ENCODE measurements at regions not wholly inside any gene's neighbourhood (a gene's known extent, or its start where the extent isn't known, plus 50 kb on each side); places are given as distances from the start of the nearest gene placed in this dataset.

- Histone ChIP-seq H3K36me3 (ENCODE audit: control insufficient read depth, insufficient read depth, low read length) (no peaks in the 10 kb centered on the region), H3K9me3 (ENCODE audit: control insufficient read depth, insufficient read depth, low read depth, low read length) (peaks cover 6% of the 10 kb centered on the region; the same call in 1 of the 2 replicates), H3K4me1 (ENCODE audit: control insufficient read depth, insufficient read depth, low read length) (no peaks in the 10 kb centered on the region), H3K4me3 (ENCODE audit: low read depth in 2 of 2, low read length in 2 of 2) (no peak overlapping the region), H3K27ac (ENCODE audit: low read length) (no peak overlapping the region), H3K27me3 (ENCODE audit: control insufficient read depth, insufficient read depth, low read length) (no peaks in the 10 kb centered on the region)
- in situ Hi-C loops (cut with HindIII; ENCODE audit: low pct_unique_long_range_greater_than_20kb, low sequenced_read_pairs) (no loop called here), intact Hi-C loops (cut with micrococcal nuclease; ENCODE audit: unreplicated experiment) (no loop called here)
- DNase-seq (ENCODE audit: low read depth, low spot score) (no peak), ATAC-seq (no peak)
- ChIA-PET CTCF (no interaction called here), POLR2A (no interaction called here)
- no TSS peak for BruUV-seq (replicated peaks)
- TF ChIP-seq POLR2AphosphoS5 (IDR thresholded peaks at IDR 0.05; ENCODE audit: low read depth, low read length) (no peak), SIN3A (IDR thresholded peaks at IDR 0.05; ENCODE audit: borderline replicate concordance, insufficient read depth, low read depth, low read length) (no peak), REST (IDR thresholded peaks at IDR 0.05; ENCODE audit: insufficient read depth in 1 of 2, low read depth in 2 of 2, low read length in 1 of 2) (no peak)
Measured at GRCh38 chr3:147881933-147882332, 472.8 kb downstream of the ZIC1 start.

- in situ Hi-C loops (cut with HindIII; ENCODE audit: low pct_unique_long_range_greater_than_20kb, low sequenced_read_pairs): no loop called here
- Histone ChIP-seq H3K27me3 (ENCODE audit: control insufficient read depth, insufficient read depth, low read length) (no peaks in the 10 kb centered on the region), H3K4me3 (ENCODE audit: low read depth in 2 of 2, low read length in 2 of 2) (no peak overlapping the region), H3K9me3 (ENCODE audit: control insufficient read depth, insufficient read depth, low read depth, low read length) (no peaks in the 10 kb centered on the region), H3K27ac (ENCODE audit: low read length) (no peak overlapping the region), H3K36me3 (ENCODE audit: control insufficient read depth, insufficient read depth, low read length) (no peaks in the 10 kb centered on the region), H3K4me1 (ENCODE audit: control insufficient read depth, insufficient read depth, low read length) (no peaks in the 10 kb centered on the region)
- TF ChIP-seq SIN3A (IDR thresholded peaks at IDR 0.05; ENCODE audit: borderline replicate concordance, insufficient read depth, low read depth, low read length) (no peak), TCF7L2 (IDR thresholded peaks at IDR 0.05; ENCODE audit: low read depth, low read length) (no peak), CTCF (IDR thresholded peaks at IDR 0.05) (no peak), REST (IDR thresholded peaks at IDR 0.05; ENCODE audit: insufficient read depth in 1 of 2, low read depth in 2 of 2, low read length in 1 of 2) (no peak), POLR2AphosphoS5 (IDR thresholded peaks at IDR 0.05; ENCODE audit: low read depth, low read length) (no peak)
- ChIA-PET POLR2A (no interaction called here), CTCF (no interaction called here)
- no TSS peak for BruUV-seq (replicated peaks)
- intact Hi-C loops (cut with micrococcal nuclease; ENCODE audit: unreplicated experiment): no loop called here
- ATAC-seq: no peak
- no peak for DNase-seq (ENCODE audit: low read depth, low spot score)
Measured at GRCh38 chr3:147886879-147887278, 477.7 kb downstream of the ZIC1 start.

All from Panc1 (cell line).